ENCODE measurements at regions not wholly inside any gene's neighbourhood (a gene's known extent, or its start where the extent isn't known, plus 50 kb on each side); places are given as distances from the start of the nearest gene placed in this dataset.
"Not testable (repeated sequence)": the region's sequence is repeated elsewhere in the genome, so short reads cannot be mapped to it uniquely, and the experiment has no call there.

DNA sequence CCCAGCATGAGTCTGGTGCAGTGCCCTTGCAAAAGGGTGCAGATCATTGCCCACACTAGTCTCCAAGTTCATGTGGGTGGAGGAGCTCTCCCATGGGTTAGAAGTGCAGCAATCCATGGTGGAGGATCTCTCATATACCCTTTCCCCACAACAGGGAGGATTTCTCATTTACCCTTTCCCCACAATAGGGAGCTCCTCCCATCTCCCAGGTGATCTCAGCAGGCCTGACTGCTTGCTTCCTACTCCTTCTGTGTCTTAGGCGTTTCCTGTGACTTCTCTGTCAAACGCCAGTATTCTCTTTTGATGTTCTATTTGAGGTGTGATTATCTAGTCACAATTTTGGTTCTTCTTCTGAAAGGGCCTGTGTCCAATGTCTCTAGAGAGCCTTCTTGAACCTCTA is 133.8 kb upstream of the RFX3 start:
- no peak for DNase-seq (ENCODE audit: low read depth, low spot score)

DNA sequence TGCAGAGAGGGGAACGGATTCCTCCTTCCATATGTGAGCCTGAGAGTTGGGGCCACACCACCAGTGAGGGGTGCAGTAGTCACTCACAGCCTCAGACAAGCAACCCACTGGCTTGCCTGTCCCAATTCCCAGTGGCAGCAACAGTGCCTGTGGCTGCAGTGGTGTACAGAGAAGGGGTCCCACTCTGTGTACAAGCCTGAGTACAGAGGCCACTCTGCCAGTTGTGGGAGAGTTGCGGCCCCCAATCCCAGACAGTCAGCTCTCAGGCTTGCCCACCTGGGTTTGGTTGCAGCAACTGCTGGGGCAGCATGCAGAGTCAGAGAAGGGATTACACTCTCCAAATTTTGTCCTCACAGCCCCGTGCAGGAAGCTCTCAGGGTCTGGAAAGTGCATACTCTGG is 133.2 kb upstream of the RFX3 start:
- no peak for DNase-seq (ENCODE audit: low read depth, low spot score)

DNA sequence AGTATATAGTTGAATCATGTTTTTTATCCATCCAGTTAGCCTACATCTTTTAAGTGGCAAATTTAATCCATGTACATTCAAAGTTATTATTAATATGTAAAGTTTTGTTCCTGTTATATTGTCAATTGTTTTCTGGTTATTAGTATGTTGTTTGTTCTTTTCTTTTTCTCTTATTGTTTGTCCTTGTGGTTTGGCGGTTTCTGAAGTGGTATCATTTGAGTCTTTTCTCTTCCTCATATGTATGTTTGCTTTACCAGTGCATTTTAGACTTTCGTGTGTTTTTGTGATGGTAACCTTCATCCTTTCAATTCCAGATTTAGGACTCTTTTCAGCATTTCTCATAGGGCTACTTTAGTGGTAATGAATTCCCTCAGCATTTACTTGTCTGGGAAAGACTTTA is 130.4 kb upstream of the RFX3 start:
- DNase-seq (ENCODE audit: low read depth, low spot score), result no peak

DNA sequence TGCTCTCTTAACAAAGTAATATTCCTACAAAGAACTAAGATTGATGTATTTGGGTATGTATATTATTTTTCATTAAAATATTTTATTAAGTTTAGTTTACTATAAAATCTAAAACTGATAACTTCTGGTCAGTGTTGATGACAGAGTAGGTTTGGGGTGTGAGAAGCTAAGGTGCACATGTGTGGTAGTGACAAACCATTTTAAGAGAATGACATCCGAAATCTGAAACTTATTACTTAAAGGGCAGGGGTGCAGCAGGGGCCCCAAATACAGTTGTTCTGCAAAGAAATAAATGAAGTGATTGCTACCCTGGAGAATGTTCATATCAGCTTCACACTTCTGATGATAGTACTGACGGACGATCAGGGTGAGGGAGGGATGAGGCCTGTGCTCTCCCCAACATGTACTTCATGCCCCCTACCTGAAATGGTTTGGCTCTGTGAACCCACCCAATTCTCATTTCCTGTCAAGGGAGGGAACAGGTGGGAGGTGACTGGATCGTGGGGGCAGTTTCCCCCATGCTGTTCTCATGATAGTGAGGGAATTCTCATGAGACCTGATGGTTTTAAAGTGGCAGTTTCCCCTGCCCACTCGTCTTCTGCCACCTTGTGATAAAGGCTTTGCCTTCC is 125.3 kb upstream of the RFX3 start:
- DNase-seq (ENCODE audit: low read depth, low spot score), result no peak

DNA sequence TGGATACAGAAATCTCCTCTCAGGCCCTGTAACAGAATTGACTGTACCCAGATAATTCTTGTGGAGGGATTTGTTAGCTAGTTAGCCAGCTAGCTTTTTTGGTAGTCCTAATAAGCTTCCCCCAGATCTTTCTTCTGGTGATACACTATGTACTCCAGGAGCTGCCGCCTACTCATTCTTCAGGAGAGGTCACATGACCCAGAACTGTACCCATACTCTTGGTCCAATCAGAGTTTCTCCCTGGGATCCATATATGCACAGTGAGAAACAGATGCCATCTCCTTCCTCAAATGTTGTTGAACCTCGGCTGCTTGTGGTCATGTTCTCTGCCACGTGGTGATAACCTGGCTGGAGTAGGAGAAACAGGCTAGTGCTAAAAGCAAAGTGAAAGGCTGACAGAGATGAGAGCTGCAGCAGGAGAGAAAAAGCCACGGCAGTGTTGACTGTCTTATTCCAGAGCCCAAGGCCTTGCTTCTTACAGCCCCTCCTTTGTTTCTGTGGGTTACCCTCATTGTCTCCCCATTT is 123.0 kb upstream of the RFX3 start:
- no peak for DNase-seq (ENCODE audit: low read depth, low spot score)

DNA sequence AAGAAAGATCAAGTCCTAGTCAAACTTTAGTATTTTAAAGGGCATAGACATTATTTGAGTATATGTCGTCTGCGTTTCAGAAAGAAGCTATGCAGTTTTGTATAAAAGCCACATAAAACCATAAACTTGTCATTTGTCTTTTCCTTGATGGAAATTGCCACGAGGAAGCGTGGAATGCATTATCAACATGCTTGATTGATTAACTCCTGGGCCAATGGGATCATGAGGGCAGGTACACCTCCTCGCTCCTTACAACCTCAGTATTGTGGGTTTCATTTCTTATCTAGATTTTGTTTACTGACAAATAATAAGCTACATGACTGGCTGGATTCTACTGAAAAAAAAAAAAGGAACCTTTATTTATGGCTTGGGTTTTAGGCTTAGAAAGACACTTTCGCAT is 122.5 kb upstream of the RFX3 start:
- DNase-seq (ENCODE audit: low read depth, low spot score), result no peak

DNA sequence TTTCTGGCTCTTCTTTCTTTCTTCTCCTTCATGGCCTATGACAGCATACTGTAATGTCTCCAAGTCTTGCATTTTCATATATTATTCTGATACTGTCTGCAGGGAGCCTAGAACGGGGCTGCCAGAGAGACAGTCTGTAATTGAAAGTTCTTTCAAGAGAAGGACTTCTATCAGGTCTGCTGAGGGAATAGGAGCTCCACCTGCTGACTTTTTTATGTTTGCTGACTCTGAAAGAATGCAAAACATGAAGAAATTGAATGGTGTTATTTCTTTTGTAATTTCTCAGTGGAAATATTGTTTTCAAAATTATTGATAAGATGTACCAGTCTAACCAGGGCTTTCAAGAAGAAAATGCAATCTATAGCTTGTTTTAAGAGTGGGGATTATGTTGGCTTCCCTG is 121.9 kb upstream of the RFX3 start:
- DNase-seq (ENCODE audit: low read depth, low spot score), result no peak

DNA sequence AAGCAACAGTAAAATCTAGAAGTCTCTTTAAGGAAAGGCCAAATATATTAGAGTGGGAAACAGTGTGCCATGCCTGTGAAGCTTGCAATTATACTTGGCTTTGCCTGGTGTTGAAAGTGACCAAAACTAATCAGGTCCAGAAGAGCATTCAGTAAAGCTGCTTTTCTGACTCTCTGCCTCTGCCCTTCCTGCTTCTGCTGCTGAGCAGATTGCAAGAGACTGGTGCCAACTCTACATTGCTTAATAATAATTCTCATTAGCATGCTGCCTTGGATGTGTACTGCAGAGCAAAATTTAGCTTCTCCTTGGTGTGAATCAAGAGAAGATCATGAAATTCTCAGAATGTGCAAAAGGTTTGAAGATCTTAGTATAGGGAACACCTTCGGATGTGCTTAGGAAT is 120.4 kb upstream of the RFX3 start:
- DNase-seq (ENCODE audit: low read depth, low spot score), result no peak

DNA sequence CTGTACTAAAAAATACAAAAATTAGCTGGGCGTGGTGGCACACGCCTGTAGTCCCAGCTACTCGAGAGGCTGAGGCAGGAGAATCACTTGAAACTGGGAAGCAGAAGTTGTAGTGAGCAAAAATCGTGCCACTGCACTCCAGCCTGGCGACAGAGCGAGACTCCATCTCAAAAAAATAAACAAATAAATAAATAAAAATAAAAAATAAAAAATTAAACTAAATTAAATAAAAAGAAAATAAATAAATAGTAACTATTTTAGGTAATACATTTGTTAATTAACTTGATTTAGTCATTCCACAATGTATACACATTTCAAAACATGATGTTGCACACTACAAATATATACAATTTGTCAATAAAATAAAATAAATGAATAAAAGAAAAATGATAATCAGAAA is 116.3 kb upstream of the RFX3 start:
- not testable (repeated sequence) for DNase-seq (ENCODE audit: low read depth, low spot score)

DNA sequence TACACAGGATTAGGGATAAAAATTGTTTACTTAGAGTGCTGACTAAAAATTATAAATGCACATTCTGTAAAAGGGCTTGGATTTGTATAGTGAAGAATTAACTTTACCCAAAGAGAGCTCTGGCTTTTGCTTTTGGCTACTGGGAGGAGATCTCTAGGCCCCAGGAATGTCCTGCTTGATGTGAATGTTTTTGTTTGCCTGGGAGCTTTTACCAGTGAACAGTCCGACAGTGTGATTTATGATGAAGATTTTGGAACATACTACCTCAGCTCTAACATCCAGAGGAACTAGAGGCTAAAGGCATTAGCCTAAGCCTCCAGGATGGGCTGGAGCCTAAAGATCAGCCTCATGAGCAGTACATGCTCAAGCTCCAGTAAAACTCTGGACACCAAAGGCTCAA is 103.7 kb upstream of the RFX3 start:
- DNase-seq (ENCODE audit: low read depth, low spot score), result peak; percentile 16

DNA sequence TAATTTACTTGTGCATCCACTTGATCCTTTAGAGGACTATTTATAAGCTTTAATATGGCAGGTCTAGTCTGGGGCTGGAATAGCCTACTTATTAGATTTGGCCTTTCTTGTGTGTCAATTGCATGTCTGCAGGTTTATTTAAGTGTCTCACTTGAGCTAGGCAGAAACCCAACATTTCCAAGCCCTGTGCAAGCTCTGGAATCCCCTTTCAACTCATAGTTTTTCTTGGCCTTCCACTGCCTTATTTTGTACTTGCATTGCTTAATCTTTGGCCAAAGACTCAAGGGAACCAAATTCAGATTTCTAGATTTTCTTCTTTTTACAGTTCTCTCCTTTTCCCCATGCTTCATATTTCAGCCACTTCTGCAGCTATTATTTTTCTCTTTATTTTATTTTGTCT is 102.4 kb upstream of the RFX3 start:
- peak; percentile 49 for DNase-seq (ENCODE audit: low read depth, low spot score)

DNA sequence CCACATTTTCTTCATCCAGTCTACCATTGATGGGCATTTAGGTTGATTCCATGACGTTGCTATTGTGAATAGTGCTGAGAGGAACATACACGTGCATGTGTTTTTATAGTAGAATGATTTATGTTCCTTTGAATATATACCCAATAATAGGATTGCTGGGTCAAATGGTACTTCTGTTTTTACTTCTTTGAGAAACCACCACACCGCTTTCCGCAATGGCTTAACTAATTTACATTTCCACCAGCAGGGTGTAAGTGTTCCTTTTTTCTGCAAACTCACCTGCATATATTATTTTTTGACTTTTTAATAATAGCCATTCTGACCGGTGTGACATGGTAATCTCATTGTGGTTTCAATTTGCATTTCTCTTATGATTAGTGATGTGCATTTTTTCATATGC is 82.2 kb upstream of the RFX3 start:
- no peak for DNase-seq (ENCODE audit: low read depth, low spot score)

DNA sequence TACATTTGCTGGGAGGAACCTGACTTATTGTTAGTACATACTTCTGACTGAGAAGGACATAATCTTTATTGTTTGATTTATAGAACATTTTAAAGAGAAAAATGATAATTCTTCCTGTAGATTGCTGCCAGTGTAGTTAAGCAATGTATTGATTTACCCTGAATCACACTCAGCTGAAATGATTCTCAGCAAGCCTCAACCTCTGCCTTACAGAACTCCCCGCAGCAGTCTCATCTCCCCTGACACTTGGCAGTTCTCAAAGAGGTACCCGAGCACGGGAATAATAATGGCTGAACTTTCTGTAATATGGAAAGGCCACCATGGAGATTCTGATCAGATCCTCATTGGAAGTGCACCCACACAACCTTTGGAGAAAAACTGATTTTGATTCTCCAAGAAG is 74.9 kb upstream of the RFX3 start:
- no peak for DNase-seq (ENCODE audit: low read depth, low spot score)

DNA sequence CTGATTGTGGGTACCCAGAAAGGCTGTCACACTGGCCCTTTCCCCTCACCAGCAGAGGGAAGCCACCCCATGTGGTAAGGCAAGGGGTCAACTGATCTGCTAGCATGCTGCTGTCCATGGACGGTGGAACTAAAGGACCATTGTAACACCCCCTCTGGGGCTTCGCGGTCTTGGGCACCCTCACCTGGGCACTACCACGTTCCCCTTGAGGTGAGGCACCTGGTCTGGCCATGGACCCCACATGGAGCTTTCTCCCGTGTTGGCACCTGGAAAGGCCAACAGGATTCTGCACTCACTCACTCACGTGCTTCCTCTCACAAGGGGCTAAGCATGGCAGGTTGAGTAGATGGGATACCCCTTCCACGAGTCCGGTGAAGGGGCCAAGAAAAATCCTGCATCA is 72.0 kb upstream of the RFX3 start:
- DNase-seq (ENCODE audit: low read depth, low spot score), result no peak

DNA sequence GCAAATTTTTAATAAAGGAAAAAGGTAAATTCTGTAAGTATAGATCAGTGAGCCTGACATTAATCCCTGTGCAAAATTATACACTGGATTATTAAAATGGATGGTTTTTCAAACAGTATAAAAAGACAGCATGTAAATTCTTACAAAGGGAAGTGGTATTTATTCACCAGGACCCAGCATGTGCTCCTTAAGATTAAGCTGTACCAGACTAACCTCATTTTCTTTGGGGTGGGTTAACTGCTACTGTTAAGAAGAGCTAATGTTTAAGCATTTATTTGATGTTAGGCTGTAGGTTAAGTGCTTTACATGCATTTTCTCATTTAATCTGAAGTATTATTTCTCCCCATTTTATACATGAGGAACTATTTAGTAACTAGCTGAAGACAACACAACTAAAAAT is 60.3 kb upstream of the RFX3 start:
- no peak for DNase-seq (ENCODE audit: low read depth, low spot score)

DNA sequence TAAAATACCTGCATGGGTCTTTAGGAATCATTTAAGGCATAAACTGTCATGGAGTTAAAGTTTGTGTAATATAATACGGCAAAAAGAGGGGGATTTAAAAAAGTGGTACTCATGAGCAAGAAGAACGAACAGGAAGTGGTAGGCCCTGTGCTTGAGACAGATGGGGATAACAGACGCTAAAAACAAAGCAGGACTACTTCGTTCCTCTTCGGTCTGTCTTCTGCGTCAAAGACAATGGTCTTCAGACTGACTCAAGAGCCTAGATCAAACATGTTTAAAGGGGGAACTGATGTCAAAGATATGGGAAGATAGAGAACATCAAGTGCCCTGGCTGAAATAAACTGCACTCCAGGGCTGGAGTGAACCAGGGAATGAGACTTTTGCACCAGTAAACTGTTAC is 59.8 kb upstream of the RFX3 start:
- DNase-seq (ENCODE audit: low read depth, low spot score), result no peak

DNA sequence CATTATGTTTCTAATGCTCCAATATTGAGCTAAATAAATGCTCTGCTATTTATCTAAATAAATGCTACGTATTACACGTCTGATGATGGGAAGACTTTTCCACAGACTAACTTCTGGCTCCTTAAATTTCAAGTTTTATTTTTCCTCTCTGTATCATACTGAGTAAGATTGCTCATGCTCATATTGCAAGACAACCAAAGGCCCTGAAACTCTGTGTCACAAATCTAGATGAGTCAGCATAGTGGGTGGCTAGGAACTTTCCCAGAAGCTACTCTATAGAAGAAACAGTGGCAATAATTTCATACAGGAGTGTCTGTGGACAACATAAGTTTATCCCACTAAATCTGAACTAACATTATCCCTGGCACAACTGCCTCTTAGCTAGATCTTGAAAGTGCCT is 53.0 kb upstream of the RFX3 start:
- DNase-seq (ENCODE audit: low read depth, low spot score), result peak; percentile 51

DNA sequence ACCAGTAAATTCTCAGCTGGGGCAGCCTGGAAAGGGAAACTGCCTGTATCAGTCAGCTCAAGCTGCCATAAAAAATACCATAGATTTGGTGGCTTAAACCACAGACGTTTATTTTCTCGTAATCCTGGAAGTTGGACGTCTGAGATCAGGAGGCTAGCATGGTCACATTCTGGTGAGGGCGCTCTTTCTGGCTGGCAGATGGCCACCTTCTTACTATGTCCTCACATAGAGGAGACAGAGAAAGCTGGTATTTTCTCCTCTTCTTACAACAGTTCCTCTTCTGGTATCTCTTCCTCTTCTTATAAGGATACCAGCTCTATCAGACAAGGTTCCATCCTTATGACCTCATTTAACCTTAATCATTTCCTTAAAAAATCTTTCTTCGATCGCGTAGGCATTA is 50.5 kb upstream of the RFX3 start:
- no peak for DNase-seq (ENCODE audit: low read depth, low spot score)

DNA sequence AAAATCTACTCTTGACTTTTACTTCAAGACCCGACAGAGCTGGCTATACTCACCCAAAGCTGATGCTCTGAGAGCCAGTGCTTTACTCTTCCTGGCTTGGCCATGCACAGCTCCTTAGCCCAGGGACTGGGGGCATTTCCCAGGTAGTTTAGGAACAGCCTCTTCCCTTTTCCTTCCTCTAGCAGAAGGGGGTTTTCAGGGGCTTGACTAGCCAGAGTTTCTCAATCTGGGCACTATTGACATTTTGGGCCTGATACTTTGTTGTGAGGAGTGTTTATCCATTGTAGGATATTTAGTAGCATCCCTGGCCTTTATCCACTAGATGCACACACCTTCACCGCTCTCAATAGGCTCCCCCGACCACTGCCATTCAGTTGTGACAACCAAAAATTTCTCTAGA is 50.0 kb upstream of the RFX3 start:
- DNase-seq (ENCODE audit: low read depth, low spot score), result no peak

Data from astrocyte of the hippocampus (primary cell).